ENCODE measurements at regions not wholly inside any gene's neighbourhood (a gene's known extent, or its start where the extent isn't known, plus 50 kb on each side); places are given as distances from the start of the nearest gene placed in this dataset.

GRCh38 chr7:142569851-142570250 is 179.4 kb upstream of the PRSS1 start:
- H3K36me3 ChIP-seq (ENCODE audit: control insufficient read depth, insufficient read depth, low read length) = no peaks in the 10 kb centered on the region
- no peak overlapping the region for H3K4me2 ChIP-seq (ENCODE audit: extremely low read depth, insufficient read depth, low read length)
- no peaks in the 10 kb centered on the region for H3K27me3 ChIP-seq (ENCODE audit: control insufficient read depth, insufficient read depth, low read length)
- H3K9ac ChIP-seq (ENCODE audit: insufficient read depth, low read length) = no peak overlapping the region
- H3K4me3 ChIP-seq (replicated peaks in 1 of 4; ENCODE audit: control extremely low read depth in 1 of 4, insufficient read depth in 1 of 4, low read depth in 3 of 4, low read length in 4 of 4) = no peak overlapping the region
- no peaks in the 10 kb centered on the region for H3K9me3 ChIP-seq (ENCODE audit: control insufficient read depth, insufficient read depth, low read depth, low read length)
- peak overlapping the region; percentile 30 for H3K27ac ChIP-seq (ENCODE audit: insufficient read depth, low read length)
- no peaks in the 10 kb centered on the region for H4K20me1 ChIP-seq (ENCODE audit: control insufficient read depth, extremely low read depth, insufficient read depth, low read length)
- peak overlapping the region; percentile 27 for H2AFZ ChIP-seq (ENCODE audit: low read length)
- DNase-seq (ENCODE audit: low read depth in 2 of 2) = peak in 1 of 2 donors; percentile 77
- H3K4me1 ChIP-seq (ENCODE audit: control insufficient read depth, extremely low read depth, insufficient read depth, low read length) = peaks cover 5% of the 10 kb centered on the region
- no peaks in the 10 kb centered on the region for H3K79me2 ChIP-seq (ENCODE audit: control insufficient read depth, insufficient read depth, low read length)
- TF ChIP-seq CTCF (conservative IDR thresholded peaks at IDR 0.05 in 1 of 2, IDR thresholded peaks at IDR 0.05 in 1 of 2; ENCODE audit: low read depth in 1 of 2, low read length in 2 of 2) (no peak), EZH2 (IDR thresholded peaks at IDR 0.05; ENCODE audit: low read length, missing control alignments) (no peak)

- no peaks in the 10 kb centered on the region for H3K27me3 ChIP-seq (ENCODE audit: control insufficient read depth, insufficient read depth, low read length)
- peak overlapping the region; percentile 15 for H3K4me2 ChIP-seq (ENCODE audit: extremely low read depth, insufficient read depth, low read length)
- TF ChIP-seq EZH2 (IDR thresholded peaks at IDR 0.05; ENCODE audit: low read length, missing control alignments) = no peak
- no peak for TF ChIP-seq CTCF (conservative IDR thresholded peaks at IDR 0.05 in 1 of 2, IDR thresholded peaks at IDR 0.05 in 1 of 2; ENCODE audit: low read depth in 1 of 2, low read length in 2 of 2)
- H3K4me3 ChIP-seq (replicated peaks in 1 of 4; ENCODE audit: control extremely low read depth in 1 of 4, insufficient read depth in 1 of 4, low read depth in 3 of 4, low read length in 4 of 4) = no peak overlapping the region
- H3K9me3 ChIP-seq (ENCODE audit: control insufficient read depth, insufficient read depth, low read depth, low read length) = no peaks in the 10 kb centered on the region
- H3K79me2 ChIP-seq (ENCODE audit: control insufficient read depth, insufficient read depth, low read length) = no peaks in the 10 kb centered on the region
- no peaks in the 10 kb centered on the region for H3K36me3 ChIP-seq (ENCODE audit: control insufficient read depth, insufficient read depth, low read length)
- H3K9ac ChIP-seq (ENCODE audit: insufficient read depth, low read length) = no peak overlapping the region
- peak overlapping the region; percentile 30 for H3K27ac ChIP-seq (ENCODE audit: insufficient read depth, low read length)
- no peaks in the 10 kb centered on the region for H4K20me1 ChIP-seq (ENCODE audit: control insufficient read depth, extremely low read depth, insufficient read depth, low read length)
- H3K4me1 ChIP-seq (ENCODE audit: control insufficient read depth, extremely low read depth, insufficient read depth, low read length) = peaks cover 9% of the 10 kb centered on the region
- no peak overlapping the region for H2AFZ ChIP-seq (ENCODE audit: low read length)
- DNase-seq (ENCODE audit: low read depth in 2 of 2) = peak; percentile 84 to 93
These were observed 180.7 kb upstream of the PRSS1 start for GRCh38 chr7:142568435-142569097.

- H3K27ac ChIP-seq (ENCODE audit: insufficient read depth, low read length) = no peak overlapping the region
- no peak for TF ChIP-seq EZH2 (IDR thresholded peaks at IDR 0.05; ENCODE audit: low read length, missing control alignments)
- no peak for TF ChIP-seq CTCF (conservative IDR thresholded peaks at IDR 0.05 in 1 of 2, IDR thresholded peaks at IDR 0.05 in 1 of 2; ENCODE audit: low read depth in 1 of 2, low read length in 2 of 2)
These were observed 181.8 kb upstream of the PRSS1 start for GRCh38 chr7:142567201-142568075.

More at GRCh38 chr7:142567201-142568075, 181.8 kb upstream of the PRSS1 start:
- Histone ChIP-seq H3K4me1 (ENCODE audit: control insufficient read depth, extremely low read depth, insufficient read depth, low read length) (peaks cover 16% of the 10 kb centered on the region), H3K36me3 (ENCODE audit: control insufficient read depth, insufficient read depth, low read length) (no peaks in the 10 kb centered on the region), H3K9ac (ENCODE audit: insufficient read depth, low read length) (no peak overlapping the region), H3K27me3 (ENCODE audit: control insufficient read depth, insufficient read depth, low read length) (no peaks in the 10 kb centered on the region), H2AFZ (ENCODE audit: low read length) (no peak overlapping the region), H3K4me2 (ENCODE audit: extremely low read depth, insufficient read depth, low read length) (no peak overlapping the region), H3K4me3 (replicated peaks in 1 of 4; ENCODE audit: control extremely low read depth in 1 of 4, insufficient read depth in 1 of 4, low read depth in 3 of 4, low read length in 4 of 4) (no peak overlapping the region), H3K9me3 (ENCODE audit: control insufficient read depth, insufficient read depth, low read depth, low read length) (no peaks in the 10 kb centered on the region), H3K79me2 (ENCODE audit: control insufficient read depth, insufficient read depth, low read length) (no peaks in the 10 kb centered on the region), H4K20me1 (ENCODE audit: control insufficient read depth, extremely low read depth, insufficient read depth, low read length) (no peaks in the 10 kb centered on the region)
- no peak for DNase-seq (ENCODE audit: low read depth in 2 of 2)
